G401 (cell line): ENCODE measurements at regions not wholly inside any gene's neighbourhood (a gene's known extent, or its start where the extent isn't known, plus 50 kb on each side); places are given as distances from the start of the nearest gene placed in this dataset.
"Not testable (repeated sequence)": the region's sequence is repeated elsewhere in the genome, so short reads cannot be mapped to it uniquely, and the experiment has no call there.

ENCODE experiments used
- DNase-seq: peaks from one replicate; pipeline ENCODE4 v3.0.0-alpha.2; 2015; ENCODE audit warnings: low spot score
- in situ Hi-C: cut with HindIII; loops from 2 replicates; pipeline ENCODE4 v1.10.0; 2016; ENCODE audit warnings: low sequenced_read_pairs, mixed read lengths

GRCh38 chr10:71010730-71011129 lies 122.4 kb upstream of the PCBD1 start:
- DNase-seq: no peak
- in situ Hi-C loops: no loop called here

GRCh38 chr10:71011141-71011540 lies 122.8 kb upstream of the PCBD1 start:
- DNase-seq: no peak
- in situ Hi-C loops: no loop called here

- in situ Hi-C loops: no loop called here
- no peak for DNase-seq
Measured at GRCh38 chr10:71014021-71014805, 125.8 kb upstream of the PCBD1 start.

- no peak for DNase-seq
- in situ Hi-C loops: no loop called here
Measured at GRCh38 chr10:71015674-71016073, 127.3 kb upstream of the PCBD1 start.

GRCh38 chr10:71020061-71020460 lies 131.7 kb upstream of the PCBD1 start:
- in situ Hi-C loops, DNase-seq: not testable (repeated sequence)

- in situ Hi-C loops: no loop called here
- DNase-seq: no peak
Measured at GRCh38 chr10:71021402-71021801, 133.0 kb upstream of the PCBD1 start.

GRCh38 chr10:71023704-71024283 lies 135.4 kb upstream of the PCBD1 start:
- no peak for DNase-seq
- in situ Hi-C loops: no loop called here

GRCh38 chr10:71024490-71024889 lies 136.1 kb upstream of the PCBD1 start:
- DNase-seq: no peak
- in situ Hi-C loops: no loop called here

- in situ Hi-C loops: no loop called here
- no peak for DNase-seq
Measured at GRCh38 chr10:71025535-71025934, 137.2 kb upstream of the PCBD1 start.

GRCh38 chr10:71028066-71028465 lies 139.7 kb upstream of the PCBD1 start:
- in situ Hi-C loops: no loop called here

GRCh38 chr10:71029411-71029892 lies 141.1 kb upstream of the PCBD1 start:
- in situ Hi-C loops: no loop called here
- DNase-seq: no peak

More at GRCh38 chr10:71028066-71028465, 139.7 kb upstream of the PCBD1 start:
- DNase-seq: no peak

GRCh38 chr10:71029907-71030306 lies 141.5 kb upstream of the PCBD1 start:
- in situ Hi-C loops: no loop called here
- DNase-seq: no peak

- DNase-seq: no peak
- in situ Hi-C loops: no loop called here
Measured at GRCh38 chr10:71031026-71031425, 142.7 kb upstream of the PCBD1 start.

- in situ Hi-C loops: no loop called here
- no peak for DNase-seq
Measured at GRCh38 chr10:71031603-71032002, 143.2 kb upstream of the PCBD1 start.

GRCh38 chr10:71032887-71033286 lies 144.5 kb upstream of the PCBD1 start:
- DNase-seq: no peak

GRCh38 chr10:71033396-71033980 lies 145.1 kb upstream of the PCBD1 start:
- no peak for DNase-seq

More at GRCh38 chr10:71032887-71033286, 144.5 kb upstream of the PCBD1 start:
- in situ Hi-C loops: no loop called here

GRCh38 chr10:71035511-71036296 lies 147.3 kb upstream of the PCBD1 start:
- in situ Hi-C loops: no loop called here
- no peak for DNase-seq

More at GRCh38 chr10:71033396-71033980, 145.1 kb upstream of the PCBD1 start:
- in situ Hi-C loops: no loop called here

GRCh38 chr10:71036297-71036966 lies 148.1 kb upstream of the PCBD1 start:
- no peak for DNase-seq
- in situ Hi-C loops: no loop called here

GRCh38 chr10:71038091-71038633 lies 149.8 kb upstream of the PCBD1 start:
- in situ Hi-C loops: no loop called here
- DNase-seq: no peak
